Trophoblast cell (in vitro differentiated cells and primary cell): ENCODE measurements at regions not wholly inside any gene's neighbourhood (a gene's known extent, or its start where the extent isn't known, plus 50 kb on each side); places are given as distances from the start of the nearest gene placed in this dataset.

ENCODE experiments used
- DNase-seq, 2 donors: peaks; one replicate each; pipeline ENCODE4 v3.0.0-alpha.2; 2016
- H2AFZ ChIP-seq: 2 replicates; pipeline ENCODE4 v1.6.1; 2013; ENCODE audit warnings: low read length, moderate library complexity, mild to moderate bottlenecking; ENCODE audit not compliant: insufficient read depth, poor library complexity
- H2AK5ac ChIP-seq: 2 replicates; pipeline ENCODE4 v1.6.1; 2013; ENCODE audit warnings: mild to moderate bottlenecking, low read length
- H2BK120ac ChIP-seq: 2 replicates; pipeline ENCODE4 v1.6.1; 2013; ENCODE audit warnings: low read length, mild to moderate bottlenecking, moderate library complexity; ENCODE audit not compliant: insufficient read depth, poor library complexity
- H2BK12ac ChIP-seq: 2 replicates; pipeline ENCODE4 v1.6.1; 2013; ENCODE audit warnings: mild to moderate bottlenecking, low read length, moderate library complexity
- H2BK5ac ChIP-seq: 2 replicates; pipeline ENCODE4 v1.6.1; 2013; ENCODE audit warnings: low read length, low read depth, moderate library complexity, mild to moderate bottlenecking; ENCODE audit not compliant: poor library complexity
- H3K14ac ChIP-seq: 2 replicates; pipeline ENCODE4 v1.6.1; 2013; ENCODE audit warnings: mild to moderate bottlenecking, low read length
- H3K18ac ChIP-seq: 2 replicates; pipeline ENCODE4 v1.6.1; 2013; ENCODE audit warnings: mild to moderate bottlenecking, low read length
- H3K23ac ChIP-seq: 2 replicates; pipeline ENCODE4 v1.6.1; 2013; ENCODE audit warnings: low read length
- H3K27ac ChIP-seq: 2 replicates; pipeline ENCODE4 v1.5.1; 2013; ENCODE audit warnings: low read depth, mild to moderate bottlenecking, inconsistent platforms, low read length, moderate library complexity
- H3K27me3 ChIP-seq: 2 replicates; pipeline ENCODE4 v1.6.1; 2013; ENCODE audit warnings: inconsistent platforms, mild to moderate bottlenecking, low read length, moderate library complexity; ENCODE audit not compliant: insufficient read depth
- H3K36me3 ChIP-seq, 2 experiments: 1 replicate in 1 of 2; 2 replicates in 1 of 2; pipeline ENCODE4 v1.6.1; 2013; ENCODE audit warnings: low read length in 2 of 2, mild to moderate bottlenecking in 2 of 2, moderate library complexity in 1 of 2; ENCODE audit not compliant: insufficient read depth in 2 of 2, control insufficient read depth in 1 of 2
- H3K4ac ChIP-seq: 2 replicates; pipeline ENCODE4 v1.6.1; 2013; ENCODE audit warnings: low read depth, mild to moderate bottlenecking, low read length, moderate library complexity
- H3K4me1 ChIP-seq, 2 experiments: 1 replicate in 1 of 2; 2 replicates in 1 of 2; pipeline ENCODE4 v1.6.1; 2013; ENCODE audit warnings: low read length in 2 of 2, mild to moderate bottlenecking in 2 of 2, moderate library complexity in 1 of 2; ENCODE audit not compliant: insufficient read depth in 2 of 2, control insufficient read depth in 1 of 2
- H3K4me2 ChIP-seq: 2 replicates; pipeline ENCODE4 v1.6.1; 2013; ENCODE audit warnings: inconsistent platforms, mild to moderate bottlenecking, low read length, moderate library complexity
- H3K4me3 ChIP-seq: 2 replicates; pipeline ENCODE4 v1.5.1; 2013; ENCODE audit warnings: mild to moderate bottlenecking, low read depth, low read length, inconsistent platforms
- H3K79me1 ChIP-seq: one replicate; pipeline ENCODE4 v1.6.1; 2013; ENCODE audit warnings: low read length
- H3K79me2 ChIP-seq: 2 replicates; pipeline ENCODE4 v1.6.1; 2013; ENCODE audit warnings: low read length, mild to moderate bottlenecking; ENCODE audit not compliant: control insufficient read depth, insufficient read depth, poor library complexity
- H3K9ac ChIP-seq: 2 replicates; pipeline ENCODE4 v1.6.1; 2013; ENCODE audit warnings: mild to moderate bottlenecking, low read length
- H3K9me3 ChIP-seq: 2 replicates; pipeline ENCODE4 v1.6.1; 2013; ENCODE audit warnings: low read depth, mild to moderate bottlenecking, control low read depth, inconsistent platforms, low read length; ENCODE audit not compliant: insufficient read depth
- H4K12ac ChIP-seq: 2 replicates; pipeline ENCODE4 v1.6.1; 2013; ENCODE audit warnings: low read depth, mild to moderate bottlenecking, low read length, moderate library complexity
- H4K8ac ChIP-seq: 2 replicates; pipeline ENCODE4 v1.6.1; 2013; ENCODE audit warnings: low read depth, mild to moderate bottlenecking, low read length, moderate library complexity
- H4K91ac ChIP-seq: one replicate; pipeline ENCODE4 v1.6.1; 2013; ENCODE audit warnings: low read depth, mild to moderate bottlenecking, low read length, moderate library complexity
- WGBS: extraction: QIAGEN DNeasy Blood & Tissue Kit; methylation state at CpG from one replicate; pipeline ENCODE4 v1.1.7; 2013; ENCODE audit warnings: missing lambda C conversion rate; ENCODE audit not compliant: insufficient read length, insufficient coverage; ENCODE audit errors: extremely low coverage; 5-methylcytosine and 5-hydroxymethylcytosine counted together

- no peak overlapping the region for H3K23ac ChIP-seq
- no peaks in the 10 kb centered on the region for H3K79me1 ChIP-seq
- H4K8ac ChIP-seq = no peak overlapping the region
- H4K91ac ChIP-seq = no peak overlapping the region
- no peak overlapping the region for H3K9ac ChIP-seq
- H4K12ac ChIP-seq = no peak overlapping the region
- no peak overlapping the region for H2BK120ac ChIP-seq
- no peak overlapping the region for H3K27ac ChIP-seq
- no CpG with 5 or more reads among the region's 4 CpGs for WGBS
- H3K4ac ChIP-seq = no peak overlapping the region
- no peak overlapping the region for H2BK5ac ChIP-seq
- no peak overlapping the region for H3K4me2 ChIP-seq
- DNase-seq = peak in 1 of 2 donors; percentile 27
- no peaks in the 10 kb centered on the region for H3K79me2 ChIP-seq
- H3K4me1 ChIP-seq = no peaks in the 10 kb centered on the region
- no peak overlapping the region for H2BK12ac ChIP-seq
- no peaks in the 10 kb centered on the region for H3K9me3 ChIP-seq
- no peak overlapping the region for H3K18ac ChIP-seq
- H2AK5ac ChIP-seq = no peak overlapping the region
- no peak overlapping the region for H2AFZ ChIP-seq
- H3K4me3 ChIP-seq = no peak overlapping the region
- H3K36me3 ChIP-seq = no peaks in the 10 kb centered on the region
- H3K14ac ChIP-seq = no peak overlapping the region
- H3K27me3 ChIP-seq = no peaks in the 10 kb centered on the region
Observed at GRCh38 chr2:182554950-182555349, 128.1 kb upstream of the PDE1A start.

- no peaks in the 10 kb centered on the region for H3K36me3 ChIP-seq
- WGBS = no CpG with 5 or more reads among the region's 1 CpG
Observed at GRCh38 chr2:182558564-182558963, 131.7 kb upstream of the PDE1A start.

GRCh38 chr2:182559623-182560022, 132.8 kb upstream of the PDE1A start:
- no CpG with 5 or more reads among the region's 3 CpGs for WGBS
- H3K9me3 ChIP-seq = no peaks in the 10 kb centered on the region

More at GRCh38 chr2:182558564-182558963, 131.7 kb upstream of the PDE1A start:
- no peak overlapping the region for H2BK12ac ChIP-seq
- no peak overlapping the region for H4K8ac ChIP-seq
- H2AFZ ChIP-seq = no peak overlapping the region
- no peak overlapping the region for H3K23ac ChIP-seq
- H4K12ac ChIP-seq = no peak overlapping the region
- H3K9me3 ChIP-seq = no peaks in the 10 kb centered on the region
- no peak overlapping the region for H2AK5ac ChIP-seq
- no peak overlapping the region for H3K4me2 ChIP-seq
- H3K79me2 ChIP-seq = no peaks in the 10 kb centered on the region
- H3K4me1 ChIP-seq = no peaks in the 10 kb centered on the region
- no peak overlapping the region for H2BK5ac ChIP-seq
- H3K27me3 ChIP-seq = no peaks in the 10 kb centered on the region
- H3K18ac ChIP-seq = no peak overlapping the region
- no peak overlapping the region for H2BK120ac ChIP-seq
- H3K4me3 ChIP-seq = no peak overlapping the region
- H3K14ac ChIP-seq = no peak overlapping the region
- H3K79me1 ChIP-seq = no peaks in the 10 kb centered on the region
- DNase-seq = no peak
- no peak overlapping the region for H3K4ac ChIP-seq
- H3K9ac ChIP-seq = no peak overlapping the region
- H3K27ac ChIP-seq = no peak overlapping the region
- no peak overlapping the region for H4K91ac ChIP-seq

GRCh38 chr2:182565911-182566567, 139.2 kb upstream of the PDE1A start:
- no peak overlapping the region for H3K9ac ChIP-seq
- DNase-seq = no peak
- no peak overlapping the region for H3K4me3 ChIP-seq
- H4K12ac ChIP-seq = no peak overlapping the region
- no peaks in the 10 kb centered on the region for H3K79me1 ChIP-seq
- no peak overlapping the region for H3K14ac ChIP-seq
- no peaks in the 10 kb centered on the region for H3K79me2 ChIP-seq
- no CpG with 5 or more reads among the region's 1 CpG for WGBS
- no peaks in the 10 kb centered on the region for H3K27me3 ChIP-seq
- H3K36me3 ChIP-seq = no peaks in the 10 kb centered on the region
- no peak overlapping the region for H2BK12ac ChIP-seq
- no peak overlapping the region for H3K4ac ChIP-seq
- no peaks in the 10 kb centered on the region for H3K9me3 ChIP-seq
- no peak overlapping the region for H2BK5ac ChIP-seq
- H3K18ac ChIP-seq = no peak overlapping the region
- H4K91ac ChIP-seq = no peak overlapping the region
- H2AK5ac ChIP-seq = no peak overlapping the region
- H4K8ac ChIP-seq = no peak overlapping the region
- H2AFZ ChIP-seq = no peak overlapping the region
- H3K4me1 ChIP-seq = no peaks in the 10 kb centered on the region
- H3K27ac ChIP-seq = no peak overlapping the region
- no peak overlapping the region for H3K4me2 ChIP-seq
- H3K23ac ChIP-seq = no peak overlapping the region
- H2BK120ac ChIP-seq = no peak overlapping the region

More at GRCh38 chr2:182559623-182560022, 132.8 kb upstream of the PDE1A start:
- Histone ChIP-seq H3K4me2 (no peak overlapping the region), H3K79me2 (no peaks in the 10 kb centered on the region), H3K4me1 (no peaks in the 10 kb centered on the region), H2AK5ac (no peak overlapping the region), H3K23ac (no peak overlapping the region), H2AFZ (no peak overlapping the region), H3K18ac (no peak overlapping the region), H2BK5ac (no peak overlapping the region), H2BK120ac (no peak overlapping the region), H2BK12ac (no peak overlapping the region), H4K8ac (no peak overlapping the region), H3K27ac (no peak overlapping the region), H3K4me3 (no peak overlapping the region), H3K79me1 (no peaks in the 10 kb centered on the region), H3K36me3 (no peaks in the 10 kb centered on the region), H3K4ac (no peak overlapping the region), H3K9ac (no peak overlapping the region), H4K91ac (no peak overlapping the region), H4K12ac (no peak overlapping the region), H3K14ac (no peak overlapping the region), H3K27me3 (no peaks in the 10 kb centered on the region)
- no peak for DNase-seq
